ENCODE measurements at regions not wholly inside any gene's neighbourhood (a gene's known extent, or its start where the extent isn't known, plus 50 kb on each side); places are given as distances from the start of the nearest gene placed in this dataset.
"Not testable (repeated sequence)": the region's sequence is repeated elsewhere in the genome, so short reads cannot be mapped to it uniquely, and the experiment has no call there.

- Histone ChIP-seq H3K27me3 (peaks cover 0 to 30% of the 10 kb centered on the region in 2 donors), H3K4me1 (no peaks in the 10 kb centered on the region), H3K36me3 (no peaks in the 10 kb centered on the region), H3K4me3 (no peak overlapping the region), H3K9me3 (peaks cover 4 to 9% (median 7%) of the 10 kb centered on the region in 3 donors), H3K27ac (no peak overlapping the region)
- DNase-seq = no peak
- TF ChIP-seq CTCF (IDR thresholded peaks at IDR 0.05) = no peak
- intact Hi-C loops (cut with DNase I; ENCODE audit: low total_unique reads) = no loop called here
Observed at GRCh38 chr14:101665478-101666078, 95.9 kb upstream of the PPP2R5C start.

DNA sequence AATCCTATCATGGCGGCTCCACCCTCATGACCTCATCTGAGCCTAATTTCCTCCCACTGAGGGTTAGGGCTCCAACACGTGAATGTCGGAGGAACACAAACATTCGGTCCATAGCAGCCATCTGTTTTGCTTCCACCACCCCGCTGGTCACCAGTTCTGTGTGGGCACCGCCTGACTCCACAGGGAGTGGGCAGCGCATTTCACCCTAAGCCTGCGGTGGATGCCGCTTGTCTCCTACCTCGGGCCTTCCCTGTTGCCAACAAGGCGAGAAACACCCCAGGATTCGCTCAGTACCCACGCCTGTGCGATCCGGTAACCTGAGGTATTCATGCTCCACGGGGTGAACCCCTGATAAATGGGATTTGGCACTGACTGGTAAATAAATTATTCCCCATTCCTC lies 95.2 kb upstream of the PPP2R5C start:
- intact Hi-C loops (cut with DNase I; ENCODE audit: low total_unique reads) = no loop called here
- H3K36me3 ChIP-seq = no peaks in the 10 kb centered on the region
- TF ChIP-seq CTCF (IDR thresholded peaks at IDR 0.05) = no peak
- no peak overlapping the region for H3K4me3 ChIP-seq
- no peaks in the 10 kb centered on the region for H3K4me1 ChIP-seq
- peaks cover 4 to 9% (median 7%) of the 10 kb centered on the region in 3 donors for H3K9me3 ChIP-seq
- no peak overlapping the region for H3K27ac ChIP-seq
- peaks cover 0 to 30% of the 10 kb centered on the region in 2 donors for H3K27me3 ChIP-seq
- DNase-seq = no peak

DNA sequence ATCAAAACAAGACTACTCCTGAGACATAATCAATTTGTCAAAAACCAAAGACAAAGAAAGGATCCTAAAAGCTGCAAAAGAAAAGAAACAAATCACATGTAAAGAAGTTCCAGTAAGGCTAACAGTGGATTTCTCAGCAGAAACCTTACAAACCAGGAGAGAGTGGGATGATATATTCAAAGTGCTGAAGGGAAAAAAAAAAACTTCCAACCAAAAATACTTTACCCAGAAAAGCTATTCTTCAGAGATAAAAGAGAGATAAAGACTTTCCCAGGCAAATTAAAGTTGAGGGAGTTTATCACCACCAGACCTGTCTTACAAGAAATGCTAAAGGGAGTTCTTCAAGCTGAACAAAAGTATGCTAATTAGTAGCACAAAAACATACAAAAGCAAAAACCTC lies 91.9 kb upstream of the PPP2R5C start:
- TF ChIP-seq CTCF (IDR thresholded peaks at IDR 0.05) = no peak
- Histone ChIP-seq H3K27me3 (peaks cover 0 to 30% of the 10 kb centered on the region in 2 donors), H3K4me3 (no peak overlapping the region), H3K27ac (no peak overlapping the region), H3K4me1 (no peaks in the 10 kb centered on the region), H3K9me3 (peaks cover 4 to 9% (median 7%) of the 10 kb centered on the region in 3 donors), H3K36me3 (no peaks in the 10 kb centered on the region)
- intact Hi-C loops (cut with DNase I; ENCODE audit: low total_unique reads) = no loop called here
- no peak for DNase-seq

DNA sequence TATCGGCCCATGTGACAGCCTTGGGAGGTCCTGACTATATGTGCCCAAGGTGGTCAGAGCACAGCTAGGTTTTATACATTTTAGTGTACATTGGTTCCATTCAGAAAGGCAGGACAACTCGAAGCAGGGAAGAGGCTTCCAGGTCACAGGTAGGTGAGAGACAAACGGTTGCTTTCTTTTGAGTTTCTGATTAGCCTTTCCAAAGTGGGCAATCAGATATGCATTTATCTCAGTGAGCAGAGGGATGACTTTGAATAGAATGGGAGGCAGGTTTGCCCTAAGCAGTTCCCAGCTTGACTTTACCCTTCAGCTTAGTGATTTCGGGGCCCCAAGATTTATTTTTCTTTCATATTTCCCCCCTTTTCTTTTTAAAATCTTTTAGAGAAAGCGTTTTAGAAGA lies 87.6 kb upstream of the PPP2R5C start:
- H3K4me1 ChIP-seq = no peaks in the 10 kb centered on the region
- TF ChIP-seq CTCF (IDR thresholded peaks at IDR 0.05) = no peak
- no peak overlapping the region for H3K27ac ChIP-seq
- intact Hi-C loops (cut with DNase I; ENCODE audit: low total_unique reads) = no loop called here
- DNase-seq = no peak
- H3K36me3 ChIP-seq = no peaks in the 10 kb centered on the region
- peaks cover 4 to 9% (median 7%) of the 10 kb centered on the region in 3 donors for H3K9me3 ChIP-seq
- H3K4me3 ChIP-seq = no peak overlapping the region
- H3K27me3 ChIP-seq = no peaks in the 10 kb centered on the region

DNA sequence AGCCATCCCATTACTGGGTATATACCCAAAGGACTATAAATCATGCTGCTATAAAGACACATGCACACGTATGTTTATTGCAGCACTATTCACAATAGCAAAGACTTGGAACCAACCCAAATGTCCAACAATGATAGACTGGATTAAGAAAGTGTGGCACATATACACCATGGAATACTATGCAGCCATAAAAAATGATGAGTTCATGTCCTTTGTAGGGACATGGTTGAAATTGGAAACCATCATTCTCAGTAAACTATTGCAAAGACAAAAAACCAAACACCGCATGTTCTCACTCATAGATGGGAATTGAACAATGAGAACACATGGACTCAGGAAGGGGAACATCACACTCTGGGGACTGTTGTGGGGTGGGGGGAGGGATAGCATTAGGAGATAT lies 85.7 kb upstream of the PPP2R5C start:
- DNase-seq; H3K4me1 ChIP-seq; H3K36me3 ChIP-seq; H3K27ac ChIP-seq; intact Hi-C loops (cut with DNase I; ENCODE audit: low total_unique reads); H3K9me3 ChIP-seq; H3K27me3 ChIP-seq; H3K4me3 ChIP-seq: not testable (repeated sequence)

DNA sequence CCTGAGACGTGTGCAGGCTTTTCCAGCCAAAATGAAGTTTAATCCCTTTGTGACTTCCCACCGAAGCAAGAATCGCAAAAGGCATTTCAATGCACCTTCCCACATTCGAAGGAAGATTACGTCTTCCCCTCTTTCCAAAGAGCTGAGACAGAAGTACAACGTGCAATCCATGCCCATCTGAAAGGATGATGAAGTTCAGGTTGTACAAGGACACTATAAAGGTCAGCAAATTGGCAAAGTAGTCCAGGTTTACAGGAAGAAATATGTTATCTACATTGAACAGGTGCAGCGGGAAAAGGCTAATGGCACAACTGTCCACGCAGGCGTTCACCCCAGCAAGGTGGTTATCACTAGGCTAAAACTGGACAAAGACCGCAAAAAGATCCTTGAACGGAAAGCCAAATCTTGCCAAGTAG lies 83.6 kb upstream of the PPP2R5C start:
- not testable (repeated sequence) for H3K4me3 ChIP-seq

GRCh38 chr14:101681795-101682194 lies 79.7 kb upstream of the PPP2R5C start:
- H3K9me3 ChIP-seq = no peaks in the 10 kb centered on the region
- peaks cover 0 to 8% of the 10 kb centered on the region in 2 donors for H3K27me3 ChIP-seq
- H3K4me3 ChIP-seq = no peak overlapping the region
- no peaks in the 10 kb centered on the region for H3K4me1 ChIP-seq
- intact Hi-C loops (cut with DNase I; ENCODE audit: low total_unique reads) = no loop called here
- no peak for DNase-seq
- no peak for TF ChIP-seq CTCF (IDR thresholded peaks at IDR 0.05)
- H3K27ac ChIP-seq = no peak overlapping the region
- no peaks in the 10 kb centered on the region for H3K36me3 ChIP-seq

More for the DNA sequence above, 83.6 kb upstream of the PPP2R5C start:
- H3K4me1 ChIP-seq; intact Hi-C loops (cut with DNase I; ENCODE audit: low total_unique reads); H3K9me3 ChIP-seq; H3K27ac ChIP-seq; H3K27me3 ChIP-seq; DNase-seq; H3K36me3 ChIP-seq: not testable (repeated sequence)

Measured in tibial artery (tissue), 4 donors.